Stimulated activated naive CD8-positive, alpha-beta T cell treated with anti-CD3 and anti-CD28 coated beads, Interleukin-15, amount 100 ng/mL, for 72 hours (primary cell): ENCODE measurements at regions not wholly inside any gene's neighbourhood (a gene's known extent, or its start where the extent isn't known, plus 50 kb on each side); places are given as distances from the start of the nearest gene placed in this dataset.
A peak's percentile ranks its signal among the peaks of the same experiment; 100 is the strongest.

Source experiments
- ATAC-seq: fragments of 150-1000 bp; cut with Tn5 transposase; 2 replicates; pipeline ENCODE4 v1.10.0; 2021; ENCODE audit warnings: mild to moderate bottlenecking, moderate library complexity
- DNase-seq, 2 donors: peaks; one replicate each; pipeline ENCODE4 v3.0.0; 2021 to 2022
- H3K27ac Mint-ChIP-seq, 2 donors: one replicate each; pipeline ENCODE4 v1.8.0; 2022; ENCODE audit warnings: mild to moderate bottlenecking in 2 of 2, mixed read lengths in 2 of 2, moderate library complexity in 2 of 2
- H3K27me3 Mint-ChIP-seq: one replicate; pipeline ENCODE4 v1.8.0; 2022; ENCODE audit warnings: mixed read lengths
- H3K4me1 Mint-ChIP-seq: one replicate; pipeline ENCODE4 v1.8.0; 2022; ENCODE audit warnings: mild to moderate bottlenecking, mixed read lengths
- H3K4me3 Mint-ChIP-seq, 2 donors: one replicate each; pipeline ENCODE4 v1.8.0; 2022; ENCODE audit warnings: mild to moderate bottlenecking in 2 of 2, mixed read lengths in 2 of 2, moderate library complexity in 1 of 2
- H3K9me3 Mint-ChIP-seq, 2 donors: one replicate each; pipeline ENCODE4 v1.8.0; 2022; ENCODE audit warnings: mixed read lengths in 2 of 2

- H3K9me3 Mint-ChIP-seq = peaks cover 12 to 27% of the 10 kb centered on the region in 2 donors
These were observed 56.2 kb upstream of the PEX5L start for GRCh38 chr3:180092889-180093288.

GRCh38 chr3:180093535-180093934 is 56.8 kb upstream of the PEX5L start:
- Mint-ChIP-seq H3K4me1 (no peaks in the 10 kb centered on the region), H3K27me3 (no peaks in the 10 kb centered on the region), H3K4me3 (no peak overlapping the region), H3K9me3 (peaks cover 12 to 27% of the 10 kb centered on the region in 2 donors), H3K27ac (no peak overlapping the region)
- ATAC-seq = no peak
- no peak for DNase-seq

More at GRCh38 chr3:180092889-180093288, 56.2 kb upstream of the PEX5L start:
- no peaks in the 10 kb centered on the region for H3K27me3 Mint-ChIP-seq
- no peak overlapping the region for H3K27ac Mint-ChIP-seq
- ATAC-seq = no peak
- H3K4me1 Mint-ChIP-seq = no peaks in the 10 kb centered on the region
- DNase-seq = no peak
- no peak overlapping the region for H3K4me3 Mint-ChIP-seq

GRCh38 chr3:180097626-180098025 is 60.9 kb upstream of the PEX5L start:
- no peak overlapping the region for H3K27ac Mint-ChIP-seq
- no peaks in the 10 kb centered on the region for H3K27me3 Mint-ChIP-seq
- H3K4me3 Mint-ChIP-seq = no peak overlapping the region
- ATAC-seq (no peak), DNase-seq (no peak)
- peaks cover 0 to 13% of the 10 kb centered on the region in 2 donors for H3K9me3 Mint-ChIP-seq
- H3K4me1 Mint-ChIP-seq = no peaks in the 10 kb centered on the region

- no peak overlapping the region for H3K4me3 Mint-ChIP-seq
- H3K27me3 Mint-ChIP-seq = no peaks in the 10 kb centered on the region
- ATAC-seq (no peak), DNase-seq (no peak)
- peak overlapping the region in 1 of 2 donors; percentile 56 for H3K27ac Mint-ChIP-seq
- H3K9me3 Mint-ChIP-seq = no peaks in the 10 kb centered on the region
- no peaks in the 10 kb centered on the region for H3K4me1 Mint-ChIP-seq
These were observed 65.4 kb upstream of the PEX5L start for GRCh38 chr3:180102134-180102533.

GRCh38 chr3:180102604-180103003 is 65.9 kb upstream of the PEX5L start:
- no peaks in the 10 kb centered on the region for H3K27me3 Mint-ChIP-seq
- no peak overlapping the region for H3K4me3 Mint-ChIP-seq
- DNase-seq (no peak), ATAC-seq (no peak)
- H3K9me3 Mint-ChIP-seq = no peaks in the 10 kb centered on the region
- H3K27ac Mint-ChIP-seq = no peak overlapping the region
- no peaks in the 10 kb centered on the region for H3K4me1 Mint-ChIP-seq

- H3K4me3 Mint-ChIP-seq = no peak overlapping the region
- ATAC-seq (no peak), DNase-seq (no peak)
- no peak overlapping the region for H3K27ac Mint-ChIP-seq
- no peaks in the 10 kb centered on the region for H3K27me3 Mint-ChIP-seq
- H3K9me3 Mint-ChIP-seq = peaks cover 0 to 2% of the 10 kb centered on the region in 2 donors
- no peaks in the 10 kb centered on the region for H3K4me1 Mint-ChIP-seq
These were observed 79.5 kb upstream of the PEX5L start for GRCh38 chr3:180116203-180116602.

GRCh38 chr3:180116658-180117057 is 79.9 kb upstream of the PEX5L start:
- no peaks in the 10 kb centered on the region for H3K4me1 Mint-ChIP-seq
- DNase-seq (no peak), ATAC-seq (no peak)
- H3K27me3 Mint-ChIP-seq = no peaks in the 10 kb centered on the region
- peaks cover 0 to 7% of the 10 kb centered on the region in 2 donors for H3K9me3 Mint-ChIP-seq
- no peak overlapping the region for H3K27ac Mint-ChIP-seq
- no peak overlapping the region for H3K4me3 Mint-ChIP-seq

- H3K4me1 Mint-ChIP-seq = no peaks in the 10 kb centered on the region
- no peaks in the 10 kb centered on the region for H3K27me3 Mint-ChIP-seq
- peaks cover 0 to 8% of the 10 kb centered on the region in 2 donors for H3K9me3 Mint-ChIP-seq
- DNase-seq (no peak), ATAC-seq (no peak)
- H3K27ac Mint-ChIP-seq = no peak overlapping the region
- no peak overlapping the region for H3K4me3 Mint-ChIP-seq
These were observed 80.8 kb upstream of the PEX5L start for GRCh38 chr3:180117381-180118163.

GRCh38 chr3:180119567-180119966 is 82.8 kb upstream of the PEX5L start:
- ATAC-seq (no peak), DNase-seq (no peak)
- Mint-ChIP-seq H3K9me3 (peaks cover 6 to 12% of the 10 kb centered on the region in 2 donors), H3K4me1 (no peaks in the 10 kb centered on the region), H3K27me3 (no peaks in the 10 kb centered on the region), H3K4me3 (no peak overlapping the region), H3K27ac (no peak overlapping the region)

GRCh38 chr3:180123928-180124327 is 87.2 kb upstream of the PEX5L start:
- H3K4me1 Mint-ChIP-seq = no peaks in the 10 kb centered on the region
- ATAC-seq (no peak), DNase-seq (no peak)
- no peak overlapping the region for H3K4me3 Mint-ChIP-seq
- no peak overlapping the region for H3K27ac Mint-ChIP-seq
- H3K9me3 Mint-ChIP-seq = peaks cover 17 to 20% of the 10 kb centered on the region in 2 donors
- no peaks in the 10 kb centered on the region for H3K27me3 Mint-ChIP-seq

- ATAC-seq (no peak), DNase-seq (no peak)
- no peaks in the 10 kb centered on the region for H3K27me3 Mint-ChIP-seq
- H3K4me1 Mint-ChIP-seq = no peaks in the 10 kb centered on the region
- H3K4me3 Mint-ChIP-seq = no peak overlapping the region
- H3K27ac Mint-ChIP-seq = no peak overlapping the region
- peaks cover 9 to 13% of the 10 kb centered on the region in 2 donors for H3K9me3 Mint-ChIP-seq
These were observed 94.4 kb upstream of the PEX5L start for GRCh38 chr3:180131169-180131568.

GRCh38 chr3:180135101-180135500 is 98.4 kb upstream of the PEX5L start:
- DNase-seq (no peak), ATAC-seq (no peak)
- Mint-ChIP-seq H3K4me3 (no peak overlapping the region), H3K27me3 (no peaks in the 10 kb centered on the region), H3K9me3 (peaks cover 0 to 4% of the 10 kb centered on the region in 2 donors), H3K4me1 (no peaks in the 10 kb centered on the region), H3K27ac (no peak overlapping the region)

GRCh38 chr3:180138871-180139270 is 102.1 kb upstream of the PEX5L start:
- Mint-ChIP-seq H3K4me1 (no peaks in the 10 kb centered on the region), H3K27me3 (no peaks in the 10 kb centered on the region), H3K27ac (no peak overlapping the region), H3K4me3 (no peak overlapping the region), H3K9me3 (peaks cover 5 to 9% of the 10 kb centered on the region in 2 donors)
- ATAC-seq = no peak
- no peak for DNase-seq

GRCh38 chr3:180142041-180142440 is 105.3 kb upstream of the PEX5L start:
- Mint-ChIP-seq H3K4me1 (no peaks in the 10 kb centered on the region), H3K27me3 (no peaks in the 10 kb centered on the region), H3K9me3 (peaks cover 4 to 5% of the 10 kb centered on the region in 2 donors), H3K4me3 (no peak overlapping the region), H3K27ac (no peak overlapping the region)
- ATAC-seq (no peak), DNase-seq (no peak)

- H3K27me3 Mint-ChIP-seq = no peaks in the 10 kb centered on the region
- ATAC-seq = no peak
- peaks cover 4 to 5% of the 10 kb centered on the region in 2 donors for H3K9me3 Mint-ChIP-seq
- H3K4me1 Mint-ChIP-seq = no peaks in the 10 kb centered on the region
- H3K27ac Mint-ChIP-seq = peak overlapping the region in 1 of 2 donors; percentile 73
- no peak for DNase-seq
- H3K4me3 Mint-ChIP-seq = no peak overlapping the region
These were observed 105.7 kb upstream of the PEX5L start for GRCh38 chr3:180142472-180142871.

- ATAC-seq (no peak), DNase-seq (no peak)
- Mint-ChIP-seq H3K27me3 (no peaks in the 10 kb centered on the region), H3K4me3 (no peak overlapping the region), H3K9me3 (peaks cover 17 to 38% of the 10 kb centered on the region in 2 donors), H3K27ac (no peak overlapping the region), H3K4me1 (no peaks in the 10 kb centered on the region)
These were observed 125.0 kb upstream of the PEX5L start for GRCh38 chr3:180161770-180162169.

- ATAC-seq (no peak), DNase-seq (no peak)
- Mint-ChIP-seq H3K27me3 (no peaks in the 10 kb centered on the region), H3K4me3 (no peak overlapping the region), H3K27ac (no peak overlapping the region), H3K9me3 (peaks cover 6 to 11% of the 10 kb centered on the region in 2 donors), H3K4me1 (no peaks in the 10 kb centered on the region)
These were observed 138.8 kb upstream of the PEX5L start for GRCh38 chr3:180175572-180175971.
